ENCODE measurements at regions not wholly inside any gene's neighbourhood (a gene's known extent, or its start where the extent isn't known, plus 50 kb on each side); places are given as distances from the start of the nearest gene placed in this dataset.

- TF ChIP-seq POLR2A (IDR thresholded peaks at IDR 0.05), result no peak
- TF ChIP-seq, protein P1, sequence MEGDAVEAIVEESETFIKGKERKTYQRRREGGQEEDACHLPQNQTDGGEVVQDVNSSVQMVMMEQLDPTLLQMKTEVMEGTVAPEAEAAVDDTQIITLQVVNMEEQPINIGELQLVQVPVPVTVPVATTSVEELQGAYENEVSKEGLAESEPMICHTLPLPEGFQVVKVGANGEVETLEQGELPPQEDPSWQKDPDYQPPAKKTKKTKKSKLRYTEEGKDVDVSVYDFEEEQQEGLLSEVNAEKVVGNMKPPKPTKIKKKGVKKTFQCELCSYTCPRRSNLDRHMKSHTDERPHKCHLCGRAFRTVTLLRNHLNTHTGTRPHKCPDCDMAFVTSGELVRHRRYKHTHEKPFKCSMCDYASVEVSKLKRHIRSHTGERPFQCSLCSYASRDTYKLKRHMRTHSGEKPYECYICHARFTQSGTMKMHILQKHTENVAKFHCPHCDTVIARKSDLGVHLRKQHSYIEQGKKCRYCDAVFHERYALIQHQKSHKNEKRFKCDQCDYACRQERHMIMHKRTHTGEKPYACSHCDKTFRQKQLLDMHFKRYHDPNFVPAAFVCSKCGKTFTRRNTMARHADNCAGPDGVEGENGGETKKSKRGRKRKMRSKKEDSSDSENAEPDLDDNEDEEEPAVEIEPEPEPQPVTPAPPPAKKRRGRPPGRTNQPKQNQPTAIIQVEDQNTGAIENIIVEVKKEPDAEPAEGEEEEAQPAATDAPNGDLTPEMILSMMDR (IDR thresholded peaks at IDR 0.05), result no peak
Observed at GRCh38 chr7:81211934-81212320, 293.1 kb upstream of the SEMA3C start.
